GM23248 (cell line): ENCODE measurements at regions not wholly inside any gene's neighbourhood (a gene's known extent, or its start where the extent isn't known, plus 50 kb on each side); places are given as distances from the start of the nearest gene placed in this dataset.

Experiments used
- DNase-seq: peaks from one replicate; pipeline ENCODE4 v3.0.0-alpha.2; 2015
- H2AFZ ChIP-seq: fragments of 200-600 bp; sonication (generic); 2 replicates; pipeline ENCODE4 v1.6.1; 2016; ENCODE audit warnings: antibody characterized with exemption
- H3F3A ChIP-seq: fragments of 200-600 bp; sonication (generic); 2 replicates; pipeline ENCODE4 v1.6.1; 2016; ENCODE audit warnings: mild to moderate bottlenecking, antibody characterized with exemption, mixed run types; ENCODE audit not compliant: insufficient read depth
- H3K27ac ChIP-seq: fragments of 200-600 bp; sonication (generic); 2 replicates; pipeline ENCODE4 v1.5.1; 2016; ENCODE audit warnings: mild to moderate bottlenecking
- H3K27me3 ChIP-seq: fragments of 200-600 bp; sonication (generic); replicated peaks from 2 replicates; pipeline ENCODE4 v1.6.1; 2016; ENCODE audit warnings: mild to moderate bottlenecking; ENCODE audit not compliant: insufficient read depth
- H3K36me3 ChIP-seq: fragments of 200-600 bp; sonication (generic); 2 replicates; pipeline ENCODE4 v1.6.1; 2016; ENCODE audit warnings: low read depth, mild to moderate bottlenecking
- H3K4me1 ChIP-seq: fragments of 200-600 bp; sonication (generic); 2 replicates; pipeline ENCODE4 v1.6.1; 2016; ENCODE audit warnings: mild to moderate bottlenecking; ENCODE audit not compliant: insufficient read depth
- H3K4me2 ChIP-seq: fragments of 200-600 bp; sonication (generic); one replicate; pipeline ENCODE4 v1.6.1; 2016; ENCODE audit warnings: mild to moderate bottlenecking; ENCODE audit not compliant: unreplicated experiment
- H3K4me3 ChIP-seq: fragments of 200-600 bp; sonication (generic); 2 replicates; pipeline ENCODE4 v1.5.1; 2016; ENCODE audit warnings: mild to moderate bottlenecking
- H3K79me2 ChIP-seq: fragments of 200-600 bp; sonication (generic); 2 replicates; pipeline ENCODE4 v1.6.1; 2016; ENCODE audit warnings: mild to moderate bottlenecking; ENCODE audit not compliant: insufficient read depth
- H3K9ac ChIP-seq: fragments of 200-600 bp; sonication (generic); 2 replicates; pipeline ENCODE4 v1.6.1; 2016; ENCODE audit warnings: mild to moderate bottlenecking
- H3K9me2 ChIP-seq: fragments of 200-600 bp; sonication (generic); 2 replicates; pipeline ENCODE4 v1.6.1; 2016; ENCODE audit warnings: mixed run types, mild to moderate bottlenecking, moderate library complexity; ENCODE audit not compliant: insufficient read depth
- H3K9me3 ChIP-seq: fragments of 200-600 bp; sonication (generic); one replicate; pipeline ENCODE4 v1.6.1; 2017; ENCODE audit warnings: low read depth
- H4K20me1 ChIP-seq: fragments of 200-600 bp; sonication (generic); 2 replicates; pipeline ENCODE4 v1.6.0; 2016; ENCODE audit not compliant: insufficient read depth
- EZH2 ChIP-seq: fragments of 200-600 bp; sonication (generic); IDR thresholded peaks from 2 replicates; pipeline ENCODE4 v1.6.1; 2018; ENCODE audit warnings: antibody characterized with exemption, mild to moderate bottlenecking; ENCODE audit not compliant: insufficient read depth, poor library complexity, severe bottlenecking
- EZH2phosphoT487 ChIP-seq: fragments of 200-600 bp; sonication (generic); IDR thresholded peaks from 2 replicates; pipeline ENCODE4 v1.6.1; 2018; ENCODE audit warnings: antibody characterized with exemption, moderate library complexity, mild to moderate bottlenecking, low read depth; ENCODE audit not compliant: insufficient read depth
- WGBS, 2 experiments: methylation state at CpG; one replicate each; pipeline ENCODE4 v1.1.6; 2015 to 2017; ENCODE audit warnings: low lambda C conversion rate in 2 of 2, low coverage in 1 of 2; ENCODE audit errors: missing lambda C conversion rate in 2 of 2; 5-methylcytosine and 5-hydroxymethylcytosine counted together
- in situ Hi-C: fragments of 300-500 bp; cut with MboI; formaldehyde crosslinking; loops from 2 replicates; pipeline ENCODE4 v1.15.0; 2020

- WGBS, 2 experiments = 45 to 48% methylated on average over 8 of the region's 8 CpGs
- Histone ChIP-seq H3K79me2 (no peaks in the 10 kb centered on the region), H4K20me1 (no peaks in the 10 kb centered on the region)
Measured at GRCh38 chr2:133936096-133936495, 317.8 kb upstream of the MGAT5 start.

GRCh38 chr2:133936601-133937000, 317.3 kb upstream of the MGAT5 start:
- H3K4me1 ChIP-seq = no peaks in the 10 kb centered on the region
- no peaks in the 10 kb centered on the region for H3K9me3 ChIP-seq
- H3K4me2 ChIP-seq = no peak overlapping the region
- no peaks in the 10 kb centered on the region for H3F3A ChIP-seq
- no peak overlapping the region for H3K4me3 ChIP-seq
- WGBS, 2 experiments = 7 to 16% methylated on average over 4 of the region's 4 CpGs
- TF ChIP-seq EZH2phosphoT487 (no peak), EZH2 (no peak)
- DNase-seq = no peak
- no peaks in the 10 kb centered on the region for H3K9me2 ChIP-seq
- H3K27me3 ChIP-seq = no peaks in the 10 kb centered on the region
- no peak overlapping the region for H2AFZ ChIP-seq
- H3K79me2 ChIP-seq = no peaks in the 10 kb centered on the region
- H3K36me3 ChIP-seq = no peaks in the 10 kb centered on the region
- no peak overlapping the region for H3K27ac ChIP-seq
- no peaks in the 10 kb centered on the region for H4K20me1 ChIP-seq
- in situ Hi-C loops = no loop called here
- H3K9ac ChIP-seq = no peak overlapping the region

More at GRCh38 chr2:133936096-133936495, 317.8 kb upstream of the MGAT5 start:
- H3K27ac ChIP-seq = no peak overlapping the region
- no peak overlapping the region for H2AFZ ChIP-seq
- no peak overlapping the region for H3K4me3 ChIP-seq
- TF ChIP-seq EZH2 (no peak), EZH2phosphoT487 (no peak)
- H3K9me3 ChIP-seq = no peaks in the 10 kb centered on the region
- no peaks in the 10 kb centered on the region for H3F3A ChIP-seq
- no peaks in the 10 kb centered on the region for H3K9me2 ChIP-seq
- H3K4me1 ChIP-seq = no peaks in the 10 kb centered on the region
- H3K36me3 ChIP-seq = no peaks in the 10 kb centered on the region
- H3K4me2 ChIP-seq = no peak overlapping the region
- in situ Hi-C loops = no loop called here
- no peak for DNase-seq
- no peaks in the 10 kb centered on the region for H3K27me3 ChIP-seq
- no peak overlapping the region for H3K9ac ChIP-seq

GRCh38 chr2:133937669-133938068, 316.2 kb upstream of the MGAT5 start:
- H3K4me3 ChIP-seq = no peak overlapping the region
- 32 to 35% methylated on average over 7 of the region's 7 CpGs for WGBS, 2 experiments
- no peaks in the 10 kb centered on the region for H3K27me3 ChIP-seq
- no peak overlapping the region for H3K27ac ChIP-seq
- no peak for DNase-seq
- TF ChIP-seq EZH2phosphoT487 (no peak), EZH2 (no peak)
- H3K4me2 ChIP-seq = no peak overlapping the region
- H3K4me1 ChIP-seq = no peaks in the 10 kb centered on the region
- H2AFZ ChIP-seq = no peak overlapping the region
- H4K20me1 ChIP-seq = no peaks in the 10 kb centered on the region
- H3K36me3 ChIP-seq = no peaks in the 10 kb centered on the region
- no peaks in the 10 kb centered on the region for H3K79me2 ChIP-seq
- no peaks in the 10 kb centered on the region for H3K9me2 ChIP-seq
- H3K9me3 ChIP-seq = no peaks in the 10 kb centered on the region
- no peaks in the 10 kb centered on the region for H3F3A ChIP-seq
- no peak overlapping the region for H3K9ac ChIP-seq
- in situ Hi-C loops = no loop called here

- Histone ChIP-seq H3K9me3 (no peaks in the 10 kb centered on the region), H3K4me3 (no peak overlapping the region), H3K4me2 (no peak overlapping the region), H3K36me3 (no peaks in the 10 kb centered on the region), H4K20me1 (no peaks in the 10 kb centered on the region), H3K27ac (no peak overlapping the region), H3K79me2 (no peaks in the 10 kb centered on the region), H3K4me1 (no peaks in the 10 kb centered on the region), H3F3A (no peaks in the 10 kb centered on the region), H3K9me2 (no peaks in the 10 kb centered on the region), H2AFZ (no peak overlapping the region), H3K27me3 (no peaks in the 10 kb centered on the region), H3K9ac (no peak overlapping the region)
- in situ Hi-C loops = no loop called here
- TF ChIP-seq EZH2phosphoT487 (no peak), EZH2 (no peak)
- DNase-seq = no peak
Measured at GRCh38 chr2:133940134-133940533, 313.7 kb upstream of the MGAT5 start.

- Histone ChIP-seq H3K27ac (no peak overlapping the region), H3K4me2 (no peak overlapping the region), H3K9me3 (no peaks in the 10 kb centered on the region), H3F3A (no peaks in the 10 kb centered on the region), H3K36me3 (no peaks in the 10 kb centered on the region), H4K20me1 (no peaks in the 10 kb centered on the region), H3K27me3 (no peaks in the 10 kb centered on the region), H2AFZ (no peak overlapping the region), H3K9ac (no peak overlapping the region), H3K9me2 (no peaks in the 10 kb centered on the region), H3K4me1 (no peaks in the 10 kb centered on the region), H3K79me2 (no peaks in the 10 kb centered on the region), H3K4me3 (no peak overlapping the region)
- DNase-seq = no peak
- in situ Hi-C loops = no loop called here
- TF ChIP-seq EZH2 = no peak
- TF ChIP-seq EZH2phosphoT487 = no peak
- 0% methylated on average over 2 of the region's 2 CpGs for WGBS, 2 experiments
Measured at GRCh38 chr2:133941666-133942065, 312.2 kb upstream of the MGAT5 start.
